Mucosa of rectum (tissue), 2 donors: ENCODE measurements at regions not wholly inside any gene's neighbourhood (a gene's known extent, or its start where the extent isn't known, plus 50 kb on each side); places are given as distances from the start of the nearest gene placed in this dataset.

ENCODE experiments used
- H3K27ac ChIP-seq, 2 donors: one replicate each; pipeline ENCODE4 v1.7.0; 2013; ENCODE audit warnings: inconsistent platforms in 2 of 2, low read depth in 2 of 2, low read length in 2 of 2
- H3K27me3 ChIP-seq, 2 donors: one replicate each; pipeline ENCODE4 v1.7.0; 2013; ENCODE audit warnings: low read length in 2 of 2; ENCODE audit not compliant: control insufficient read depth in 2 of 2, insufficient read depth in 2 of 2
- H3K36me3 ChIP-seq, 2 donors: one replicate each; pipeline ENCODE4 v1.7.0; 2013; ENCODE audit warnings: low read length in 2 of 2; ENCODE audit not compliant: control insufficient read depth in 2 of 2, insufficient read depth in 2 of 2
- H3K4me1 ChIP-seq, 2 donors: one replicate each; pipeline ENCODE4 v1.7.0; 2013; ENCODE audit warnings: low read length in 2 of 2, mild to moderate bottlenecking in 1 of 2; ENCODE audit not compliant: control insufficient read depth in 2 of 2, insufficient read depth in 2 of 2
- H3K4me3 ChIP-seq, 2 donors: one replicate each; pipeline ENCODE4 v1.7.0; 2013; ENCODE audit warnings: low read length in 2 of 2
- H3K9ac ChIP-seq, 2 donors: one replicate each; pipeline ENCODE4 v1.7.0; 2013; ENCODE audit warnings: low read length in 2 of 2, low read depth in 1 of 2, mild to moderate bottlenecking in 1 of 2
- H3K9me3 ChIP-seq, 2 donors: one replicate each; pipeline ENCODE4 v1.7.0; 2013; ENCODE audit warnings: low read length in 2 of 2; ENCODE audit not compliant: control insufficient read depth in 2 of 2
- donor health status: healthy.
- donor health status: Normal muscosa, but diverticular disease.

DNA sequence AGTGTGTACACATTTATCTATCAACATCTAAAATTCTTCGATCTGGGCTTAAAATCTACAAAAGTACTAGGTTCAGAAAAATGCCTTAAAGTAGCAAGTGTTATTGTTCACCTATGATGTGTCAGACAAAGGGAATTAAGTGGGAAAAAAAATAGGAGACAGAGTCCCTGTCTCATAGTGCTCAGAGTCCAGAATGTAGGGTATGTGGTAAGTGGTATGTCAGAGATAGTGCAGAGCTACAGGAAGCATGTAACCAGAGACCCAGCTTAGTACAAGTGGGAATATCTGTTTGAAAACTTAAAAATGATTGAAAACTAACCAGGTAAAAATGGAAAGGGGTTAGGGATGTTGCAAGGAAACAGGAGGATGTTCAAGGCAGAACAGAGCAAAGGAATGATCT is 482.8 kb downstream of the ELAVL2 start:
- no peak overlapping the region for H3K4me3 ChIP-seq
- no peak overlapping the region for H3K27ac ChIP-seq
- H3K9me3 ChIP-seq: no peaks in the 10 kb centered on the region
- no peaks in the 10 kb centered on the region for H3K27me3 ChIP-seq
- H3K9ac ChIP-seq: no peak overlapping the region
- no peaks in the 10 kb centered on the region for H3K4me1 ChIP-seq
- no peaks in the 10 kb centered on the region for H3K36me3 ChIP-seq

DNA sequence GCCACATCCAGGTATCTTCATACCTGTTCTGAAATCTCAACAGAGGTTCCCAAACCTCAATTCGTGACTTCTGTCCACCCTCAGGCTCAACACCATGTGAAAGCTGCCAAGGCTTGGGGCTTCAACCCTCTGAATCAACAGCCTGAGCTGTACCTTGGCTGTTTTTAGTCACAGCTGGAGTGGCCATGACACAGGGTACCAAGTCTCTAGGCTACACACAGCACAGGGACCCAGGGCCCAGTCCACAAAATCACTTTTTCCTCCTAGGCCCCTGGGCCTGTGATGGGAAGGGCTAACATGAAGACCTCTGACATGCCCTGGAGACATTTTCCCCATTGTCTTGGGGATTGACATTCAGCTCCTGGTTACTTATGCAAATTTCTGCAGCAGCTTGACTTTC is 464.9 kb downstream of the ELAVL2 start:
- Histone ChIP-seq H3K9ac (no peak overlapping the region), H3K9me3 (peaks cover 0 to 6% of the 10 kb centered on the region in 2 donors), H3K36me3 (no peaks in the 10 kb centered on the region), H3K4me3 (no peak overlapping the region), H3K27ac (no peak overlapping the region), H3K27me3 (no peaks in the 10 kb centered on the region), H3K4me1 (no peaks in the 10 kb centered on the region)

DNA sequence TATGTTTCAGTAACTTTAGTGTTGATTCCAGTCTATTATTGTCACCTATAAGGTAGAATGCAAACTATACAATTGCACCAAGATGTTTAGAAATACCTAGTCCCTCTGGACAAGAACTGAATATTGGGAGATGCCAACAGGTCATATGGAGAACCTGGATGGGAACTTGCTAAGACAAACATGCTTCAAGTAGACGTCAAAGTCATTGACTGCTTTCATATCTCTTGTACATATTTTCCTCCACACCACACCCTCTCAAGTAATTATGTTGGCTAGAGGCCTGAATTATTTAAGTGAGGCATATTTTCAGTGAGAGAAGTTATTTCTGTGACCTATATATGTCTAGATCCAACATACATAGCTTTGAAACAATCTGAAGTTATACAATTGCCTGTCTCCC is 453.3 kb downstream of the ELAVL2 start:
- Histone ChIP-seq H3K9ac (no peak overlapping the region), H3K27me3 (no peaks in the 10 kb centered on the region), H3K9me3 (no peaks in the 10 kb centered on the region), H3K4me3 (no peak overlapping the region), H3K36me3 (no peaks in the 10 kb centered on the region), H3K4me1 (no peaks in the 10 kb centered on the region), H3K27ac (no peak overlapping the region)

DNA sequence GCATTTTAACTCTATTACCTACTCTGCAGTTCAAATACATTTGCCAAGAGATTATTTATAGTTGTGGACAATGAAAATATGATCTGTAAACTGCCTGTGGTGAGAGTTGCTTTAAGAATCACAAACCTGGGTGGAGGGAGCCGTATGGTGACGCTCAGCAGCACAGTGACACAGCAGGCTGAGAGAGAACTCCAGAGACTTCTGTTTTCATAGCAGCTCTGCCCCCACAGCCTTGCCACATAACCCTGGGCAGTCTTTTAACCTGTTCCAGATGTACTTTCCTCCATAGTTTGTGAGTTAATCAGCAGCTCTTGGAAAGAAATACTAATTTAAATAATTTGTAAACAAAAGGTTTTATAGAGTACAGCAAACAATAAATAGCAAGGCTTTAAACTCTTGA is 450.5 kb downstream of the ELAVL2 start:
- Histone ChIP-seq H3K36me3 (no peaks in the 10 kb centered on the region), H3K27ac (no peak overlapping the region), H3K27me3 (no peaks in the 10 kb centered on the region), H3K4me1 (peaks cover 0 to 4% of the 10 kb centered on the region in 2 donors), H3K9ac (no peak overlapping the region), H3K9me3 (no peaks in the 10 kb centered on the region), H3K4me3 (no peak overlapping the region)

DNA sequence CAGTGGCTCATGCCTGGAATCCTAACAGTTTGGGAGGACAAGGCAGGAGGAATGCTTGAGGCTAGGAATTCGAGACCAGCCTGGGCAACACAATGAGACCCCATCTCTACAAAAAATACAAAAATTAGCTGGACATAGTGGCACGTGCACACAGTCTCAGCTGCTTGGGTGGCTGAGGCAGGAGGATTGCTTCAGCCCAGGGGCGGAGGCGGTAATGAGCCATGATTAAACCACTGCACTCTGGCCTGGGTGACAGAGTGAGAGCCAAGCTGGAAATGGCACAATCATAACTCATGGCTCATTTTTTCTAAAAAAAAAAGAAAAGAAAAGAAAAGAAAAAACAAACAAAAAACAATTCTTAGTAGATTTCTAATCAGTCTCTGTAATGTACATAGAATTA is 446.2 kb downstream of the ELAVL2 start:
- peaks cover 0 to 5% of the 10 kb centered on the region in 2 donors for H3K4me1 ChIP-seq
- H3K4me3 ChIP-seq: no peak overlapping the region
- H3K9me3 ChIP-seq: no peaks in the 10 kb centered on the region
- H3K27ac ChIP-seq: no peak overlapping the region
- H3K9ac ChIP-seq: no peak overlapping the region
- no peaks in the 10 kb centered on the region for H3K36me3 ChIP-seq
- H3K27me3 ChIP-seq: no peaks in the 10 kb centered on the region

DNA sequence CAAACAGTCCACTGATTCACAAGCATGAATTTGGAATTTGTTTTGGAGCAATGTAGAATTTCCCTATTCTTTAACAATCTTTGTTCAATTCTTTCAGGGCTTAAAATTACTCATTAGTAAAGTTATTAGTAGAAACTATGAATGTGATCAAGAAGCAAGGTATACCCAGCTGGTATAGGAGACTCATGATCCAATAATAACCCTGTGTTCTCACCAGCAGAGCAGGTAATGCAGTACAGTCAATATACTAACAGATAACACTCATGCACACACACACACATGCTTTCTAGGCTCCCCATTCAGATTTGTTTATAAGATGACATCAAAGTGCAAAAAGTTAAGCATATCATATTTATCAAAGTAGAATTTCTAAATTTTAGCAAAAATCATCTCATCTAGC is 445.2 kb downstream of the ELAVL2 start:
- Histone ChIP-seq H3K9ac (no peak overlapping the region), H3K36me3 (no peaks in the 10 kb centered on the region), H3K4me1 (peaks cover 0 to 5% of the 10 kb centered on the region in 2 donors), H3K9me3 (no peaks in the 10 kb centered on the region), H3K27me3 (no peaks in the 10 kb centered on the region), H3K4me3 (no peak overlapping the region), H3K27ac (no peak overlapping the region)

DNA sequence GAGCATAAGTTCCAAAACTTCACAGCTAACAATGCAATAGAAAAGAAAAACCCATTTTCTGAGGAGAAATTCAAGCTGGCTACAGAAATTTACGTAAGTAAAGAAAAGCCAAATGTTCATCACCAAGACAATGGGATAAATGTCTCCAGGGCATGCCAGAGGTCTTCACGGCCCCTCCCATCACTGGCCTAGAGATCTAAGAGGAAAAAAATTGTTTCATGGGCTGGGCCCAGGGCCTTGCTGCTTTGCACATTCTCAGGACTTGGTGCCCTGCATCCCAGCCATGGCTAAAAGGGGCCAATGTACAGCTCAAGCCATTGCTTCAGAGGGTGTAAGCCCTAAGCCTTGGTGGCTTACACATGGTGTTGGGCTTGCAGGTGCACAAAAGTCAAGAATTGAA is 443.6 kb downstream of the ELAVL2 start:
- H3K4me3 ChIP-seq: no peak overlapping the region
- no peak overlapping the region for H3K9ac ChIP-seq
- H3K27ac ChIP-seq: no peak overlapping the region
- H3K4me1 ChIP-seq: peaks cover 0 to 5% of the 10 kb centered on the region in 2 donors
- no peaks in the 10 kb centered on the region for H3K9me3 ChIP-seq
- H3K36me3 ChIP-seq: no peaks in the 10 kb centered on the region
- no peaks in the 10 kb centered on the region for H3K27me3 ChIP-seq

DNA sequence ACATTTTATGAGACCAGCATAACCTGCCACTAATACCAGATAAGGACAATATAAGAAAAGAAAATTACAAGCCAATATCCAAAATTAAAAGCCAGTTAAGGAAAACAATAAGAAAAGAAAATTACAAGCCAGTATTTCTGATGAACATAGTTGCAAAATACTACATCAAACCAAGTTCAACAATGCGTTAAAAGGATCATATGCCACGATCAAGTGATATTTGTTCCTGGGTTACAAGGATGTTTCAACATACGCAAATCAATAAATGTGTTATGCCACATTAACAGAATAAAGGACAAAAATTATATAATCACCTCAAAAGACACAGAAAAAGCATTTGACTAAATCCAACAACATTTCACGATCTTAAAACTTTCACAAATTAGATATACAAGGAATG is 431.9 kb downstream of the ELAVL2 start:
- no peaks in the 10 kb centered on the region for H3K4me1 ChIP-seq

DNA sequence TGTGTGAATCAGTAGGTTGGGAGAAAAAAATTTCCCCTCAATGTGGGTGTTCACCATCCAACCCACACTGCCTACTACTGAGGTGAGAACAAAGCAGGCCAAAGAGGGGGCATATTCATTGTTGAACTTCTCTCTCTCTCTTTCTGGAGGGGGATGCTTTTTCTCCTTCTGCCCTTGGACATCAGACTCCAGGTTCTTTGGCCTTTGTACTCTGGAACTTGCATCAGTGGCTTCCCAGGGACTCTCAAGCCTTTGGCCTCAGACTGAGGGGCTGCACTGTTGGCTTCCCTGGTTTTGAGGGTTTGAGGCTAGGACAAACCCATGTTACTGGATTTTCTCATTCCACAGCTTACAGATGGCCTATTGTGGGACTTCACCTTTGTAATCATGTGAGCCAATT is 417.2 kb downstream of the ELAVL2 start:
- no peaks in the 10 kb centered on the region for H3K36me3 ChIP-seq
- no peaks in the 10 kb centered on the region for H3K27me3 ChIP-seq

More for the DNA sequence above, 431.9 kb downstream of the ELAVL2 start:
- Histone ChIP-seq H3K4me3 (no peak overlapping the region), H3K27me3 (no peaks in the 10 kb centered on the region), H3K36me3 (no peaks in the 10 kb centered on the region), H3K9me3 (no peaks in the 10 kb centered on the region), H3K9ac (no peak overlapping the region), H3K27ac (no peak overlapping the region)

DNA sequence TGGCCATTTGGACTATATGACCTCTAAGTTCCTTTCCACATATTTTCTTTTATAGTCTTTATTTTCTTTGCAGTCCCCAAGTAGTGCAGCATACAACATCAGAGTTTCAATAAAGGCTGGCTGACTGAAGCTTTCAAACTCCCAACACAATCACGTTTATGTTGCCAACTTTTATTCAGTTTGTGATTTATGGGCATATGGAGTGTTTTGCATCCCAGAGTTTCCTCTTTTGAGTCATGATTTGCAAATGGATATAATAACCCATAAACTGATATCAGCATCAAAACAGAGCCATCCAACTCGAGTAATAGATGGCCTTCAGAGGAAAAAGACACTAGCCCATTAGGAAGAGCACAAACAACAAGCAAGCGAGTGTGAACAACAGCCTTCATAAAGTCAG is 414.0 kb downstream of the ELAVL2 start:
- no peaks in the 10 kb centered on the region for H3K9me3 ChIP-seq
- no peaks in the 10 kb centered on the region for H3K4me1 ChIP-seq
- no peaks in the 10 kb centered on the region for H3K27me3 ChIP-seq
- H3K9ac ChIP-seq: no peak overlapping the region
- H3K27ac ChIP-seq: no peak overlapping the region
- no peaks in the 10 kb centered on the region for H3K36me3 ChIP-seq
- H3K4me3 ChIP-seq: no peak overlapping the region

More for the DNA sequence above, 417.2 kb downstream of the ELAVL2 start:
- Histone ChIP-seq H3K9me3 (no peaks in the 10 kb centered on the region), H3K27ac (no peak overlapping the region), H3K4me1 (no peaks in the 10 kb centered on the region), H3K4me3 (no peak overlapping the region), H3K9ac (no peak overlapping the region)

DNA sequence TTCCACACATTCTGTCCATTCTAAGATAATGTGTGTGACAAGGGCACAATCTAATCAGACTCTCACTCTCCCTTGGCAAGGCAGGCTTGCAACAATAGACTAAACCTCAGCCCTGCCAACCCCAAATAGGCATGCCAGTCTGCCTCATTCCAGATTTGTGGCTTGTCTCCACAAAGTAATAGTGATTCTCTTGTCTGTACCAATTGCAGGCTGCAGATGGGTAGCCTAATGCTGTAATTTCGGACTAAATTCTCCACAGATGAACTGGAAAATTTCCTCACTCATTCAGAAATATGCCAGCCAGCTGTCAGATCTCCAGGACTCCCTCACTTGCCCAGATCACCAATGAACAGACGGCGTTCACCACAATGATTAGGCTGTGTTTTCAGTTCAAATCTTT is 413.6 kb downstream of the ELAVL2 start:
- Histone ChIP-seq H3K4me3 (no peak overlapping the region), H3K36me3 (no peaks in the 10 kb centered on the region), H3K9ac (no peak overlapping the region), H3K4me1 (no peaks in the 10 kb centered on the region), H3K27me3 (no peaks in the 10 kb centered on the region), H3K27ac (no peak overlapping the region), H3K9me3 (no peaks in the 10 kb centered on the region)
